ENCODE measurements at regions not wholly inside any gene's neighbourhood (a gene's known extent, or its start where the extent isn't known, plus 50 kb on each side); places are given as distances from the start of the nearest gene placed in this dataset.

- TF ChIP-seq ISL1 (CRISPR knock-in tag; IDR thresholded peaks at IDR 0.05) (no peak), ZC3H10 (CRISPR knock-in tag; IDR thresholded peaks at IDR 0.05) (no peak), ZFP30 (CRISPR knock-in tag; IDR thresholded peaks at IDR 0.05) (no peak), BACH2 (CRISPR knock-in tag; IDR thresholded peaks at IDR 0.05; ENCODE audit: borderline replicate concordance) (no peak), ZFP3 (CRISPR knock-in tag; IDR thresholded peaks at IDR 0.05) (no peak), ZNF565 (CRISPR knock-in tag; conservative IDR thresholded peaks at IDR 0.05; ENCODE audit: low read depth) (no peak), POU6F1 (CRISPR knock-in tag; IDR thresholded peaks at IDR 0.05; ENCODE audit: borderline replicate concordance, low read depth) (no peak), ARNTL (CRISPR knock-in tag; IDR thresholded peaks at IDR 0.05; ENCODE audit: borderline replicate concordance, low read depth) (no peak), TCF4 (CRISPR knock-in tag; IDR thresholded peaks at IDR 0.05; ENCODE audit: borderline replicate concordance) (no peak)
Measured at GRCh38 chr6:87825821-87826221, 123.8 kb upstream of the AKIRIN2 start (continued).

GRCh38 chr6:87824958-87825491, 123.0 kb upstream of the AKIRIN2 start:
- ATAC-seq: no peak
- TF ChIP-seq CSRNP3 (CRISPR knock-in tag; IDR thresholded peaks at IDR 0.05) (no peak), ZFP30 (CRISPR knock-in tag; IDR thresholded peaks at IDR 0.05) (no peak), PATZ1 (CRISPR knock-in tag; IDR thresholded peaks at IDR 0.05; ENCODE audit: borderline replicate concordance) (no peak), ZC3H10 (CRISPR knock-in tag; IDR thresholded peaks at IDR 0.05) (no peak), SNAI2 (CRISPR knock-in tag; IDR thresholded peaks at IDR 0.05) (no peak), TCF4 (CRISPR knock-in tag; IDR thresholded peaks at IDR 0.05; ENCODE audit: borderline replicate concordance) (no peak), RARB (CRISPR knock-in tag; IDR thresholded peaks at IDR 0.05) (no peak), ARNTL (CRISPR knock-in tag; IDR thresholded peaks at IDR 0.05; ENCODE audit: borderline replicate concordance, low read depth) (no peak), CSDC2 (CRISPR knock-in tag; IDR thresholded peaks at IDR 0.05) (no peak), ZNF8 (CRISPR knock-in tag; IDR thresholded peaks at IDR 0.05) (no peak), CREB5 (CRISPR knock-in tag; IDR thresholded peaks at IDR 0.05; ENCODE audit: low read depth) (no peak), POU6F1 (CRISPR knock-in tag; IDR thresholded peaks at IDR 0.05; ENCODE audit: borderline replicate concordance, low read depth) (no peak), ZNF70 (CRISPR knock-in tag; IDR thresholded peaks at IDR 0.05) (no peak), ZFP3 (CRISPR knock-in tag; IDR thresholded peaks at IDR 0.05) (no peak), ISL1 (CRISPR knock-in tag; IDR thresholded peaks at IDR 0.05) (no peak), ESRRG (CRISPR knock-in tag; IDR thresholded peaks at IDR 0.05) (no peak)

- no peak for TF ChIP-seq OSR1 (CRISPR knock-in tag; IDR thresholded peaks at IDR 0.05)
- no peak for TF ChIP-seq ISL1 (CRISPR knock-in tag; IDR thresholded peaks at IDR 0.05)
- no peak for TF ChIP-seq GLIS3 (CRISPR knock-in tag; IDR thresholded peaks at IDR 0.05)
- TF ChIP-seq ZFP30 (CRISPR knock-in tag; IDR thresholded peaks at IDR 0.05): no peak
- no peak for TF ChIP-seq PPARA (CRISPR knock-in tag; IDR thresholded peaks at IDR 0.05; ENCODE audit: borderline replicate concordance)
- no peak for TF ChIP-seq TOX (CRISPR knock-in tag; IDR thresholded peaks at IDR 0.05; ENCODE audit: borderline replicate concordance)
- no peak for TF ChIP-seq BACH2 (CRISPR knock-in tag; IDR thresholded peaks at IDR 0.05; ENCODE audit: borderline replicate concordance)
- no peak for ATAC-seq
Measured at GRCh38 chr6:87822011-87822410, 120.0 kb upstream of the AKIRIN2 start.
